ENCODE measurements at regions not wholly inside any gene's neighbourhood (a gene's known extent, or its start where the extent isn't known, plus 50 kb on each side); places are given as distances from the start of the nearest gene placed in this dataset.

DNA sequence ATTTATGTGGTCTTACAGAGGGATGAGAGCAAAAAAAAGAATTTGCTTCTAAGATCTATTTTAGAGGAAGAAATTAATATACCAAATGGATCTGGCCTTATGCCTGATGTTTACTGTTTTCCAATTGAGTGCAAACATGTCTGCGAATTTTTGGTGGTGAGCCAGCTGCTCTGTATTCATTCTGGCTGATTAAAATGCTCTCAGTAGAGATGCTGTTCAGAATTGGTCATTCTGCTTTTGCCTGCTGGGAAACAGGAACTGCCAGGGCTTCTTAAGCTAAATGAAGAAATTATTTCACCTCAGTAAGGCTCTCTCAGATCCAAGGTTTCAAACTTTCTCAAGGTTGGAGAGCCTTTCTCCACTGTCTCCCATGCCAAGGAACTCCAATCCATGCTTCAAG lies 132.0 kb upstream of the SV2C start:
- TF ChIP-seq POLR2AphosphoS5 (IDR thresholded peaks at IDR 0.05; ENCODE audit: low read depth), result no peak
- TF ChIP-seq, protein P1, sequence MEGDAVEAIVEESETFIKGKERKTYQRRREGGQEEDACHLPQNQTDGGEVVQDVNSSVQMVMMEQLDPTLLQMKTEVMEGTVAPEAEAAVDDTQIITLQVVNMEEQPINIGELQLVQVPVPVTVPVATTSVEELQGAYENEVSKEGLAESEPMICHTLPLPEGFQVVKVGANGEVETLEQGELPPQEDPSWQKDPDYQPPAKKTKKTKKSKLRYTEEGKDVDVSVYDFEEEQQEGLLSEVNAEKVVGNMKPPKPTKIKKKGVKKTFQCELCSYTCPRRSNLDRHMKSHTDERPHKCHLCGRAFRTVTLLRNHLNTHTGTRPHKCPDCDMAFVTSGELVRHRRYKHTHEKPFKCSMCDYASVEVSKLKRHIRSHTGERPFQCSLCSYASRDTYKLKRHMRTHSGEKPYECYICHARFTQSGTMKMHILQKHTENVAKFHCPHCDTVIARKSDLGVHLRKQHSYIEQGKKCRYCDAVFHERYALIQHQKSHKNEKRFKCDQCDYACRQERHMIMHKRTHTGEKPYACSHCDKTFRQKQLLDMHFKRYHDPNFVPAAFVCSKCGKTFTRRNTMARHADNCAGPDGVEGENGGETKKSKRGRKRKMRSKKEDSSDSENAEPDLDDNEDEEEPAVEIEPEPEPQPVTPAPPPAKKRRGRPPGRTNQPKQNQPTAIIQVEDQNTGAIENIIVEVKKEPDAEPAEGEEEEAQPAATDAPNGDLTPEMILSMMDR (IDR thresholded peaks at IDR 0.05; ENCODE audit: insufficient read depth, low read length), result no peak
- no peak for TF ChIP-seq REST (IDR thresholded peaks at IDR 0.05; ENCODE audit: insufficient replicate concordance, low read depth)
- no peak for TF ChIP-seq SPI1 (IDR thresholded peaks at IDR 0.05; ENCODE audit: borderline replicate concordance, low read depth)

Data from HL-60 (cell line).